SK-N-MC (cell line): ENCODE measurements at regions not wholly inside any gene's neighbourhood (a gene's known extent, or its start where the extent isn't known, plus 50 kb on each side); places are given as distances from the start of the nearest gene placed in this dataset.
"Not testable (repeated sequence)": the region's sequence is repeated elsewhere in the genome, so short reads cannot be mapped to it uniquely, and the experiment has no call there.

Experiments
- EZH2 ChIP-seq: fragments of 200-600 bp; sonication (generic); IDR thresholded peaks from one replicate; pipeline ENCODE4 v1.6.1; 2017; ENCODE audit warnings: antibody characterized with exemption
- POLR2AphosphoS5 ChIP-seq: IDR thresholded peaks from 2 replicates; pipeline ENCODE4 v1.6.1; 2012; ENCODE audit warnings: mild to moderate bottlenecking, low read depth, low read length, borderline replicate concordance

DNA sequence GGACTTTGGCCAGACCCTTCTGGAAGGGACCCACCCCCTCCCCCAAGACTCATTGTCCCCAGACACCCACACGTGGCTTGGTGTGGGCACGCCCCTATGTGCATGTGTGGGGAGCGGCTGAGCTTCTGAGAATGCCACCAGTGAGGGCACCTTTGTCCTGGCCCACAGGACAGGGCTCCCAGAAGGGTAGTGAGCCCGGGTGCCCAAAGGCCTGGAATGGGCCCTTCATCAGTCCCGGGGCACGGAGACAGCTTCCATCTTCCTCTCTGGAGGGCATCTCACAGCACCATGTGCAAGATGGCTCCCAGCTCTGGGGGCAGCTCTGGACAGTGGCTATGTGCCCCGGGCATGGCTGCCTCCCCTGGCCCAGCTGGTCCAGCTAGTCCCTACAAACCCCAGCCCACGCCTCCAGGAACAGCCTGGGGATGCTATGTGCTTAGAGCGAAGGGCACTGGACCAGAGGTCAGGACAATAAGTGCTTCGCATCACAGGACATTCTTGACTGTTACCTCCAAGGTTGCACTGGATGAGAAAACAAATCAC lies 70.1 kb upstream of the PTPN20 start:
- not testable (repeated sequence) for TF ChIP-seq POLR2AphosphoS5, EZH2
